ENCODE measurements at regions not wholly inside any gene's neighbourhood (a gene's known extent, or its start where the extent isn't known, plus 50 kb on each side); places are given as distances from the start of the nearest gene placed in this dataset.

GRCh38 chr21:35337573-35337972 lies 288.5 kb upstream of the RUNX1 start:
- intact Hi-C loops (cut with micrococcal nuclease), result no loop called here
- Mint-ChIP-seq H3K9me3 (ENCODE audit: unreplicated experiment) (peaks cover 7% of the 10 kb centered on the region), H3K4me1 (ENCODE audit: insufficient read depth, unreplicated experiment) (no peaks in the 10 kb centered on the region), H3K36me3 (ENCODE audit: insufficient read depth, unreplicated experiment) (no peaks in the 10 kb centered on the region), H3K4me3 (ENCODE audit: unreplicated experiment) (no peak overlapping the region), H3K27me3 (ENCODE audit: insufficient read depth, unreplicated experiment) (no peaks in the 10 kb centered on the region), H3K27ac (ENCODE audit: low read depth, unreplicated experiment) (no peak overlapping the region)
- TF ChIP-seq CTCF (IDR thresholded peaks at IDR 0.05; ENCODE audit: unreplicated experiment), result no peak
- BruUV-seq (replicated peaks), result no TSS peak
- DNase-seq (ENCODE audit: unreplicated experiment), result no peak
- ChIA-PET CTCF (no interaction called here), POLR2A (no interaction called here)

DNA sequence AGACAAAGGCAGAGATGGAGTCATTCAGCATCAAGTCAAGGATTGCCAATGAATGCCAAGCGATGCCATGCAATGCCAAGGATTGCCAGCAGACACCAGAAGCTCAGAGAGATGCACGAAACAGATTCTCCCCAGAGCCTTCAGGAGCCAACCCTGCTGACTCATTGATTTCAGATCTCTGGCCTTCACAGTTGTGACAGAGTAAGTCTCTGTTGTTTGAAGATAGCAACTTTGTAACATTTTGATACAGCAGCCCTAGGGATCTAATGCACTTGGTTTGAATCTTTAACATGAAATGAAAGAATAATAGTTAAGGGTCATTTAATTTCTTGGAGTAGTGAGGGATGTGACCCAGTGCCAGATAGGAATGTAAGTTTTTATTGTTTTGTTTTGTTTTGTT lies 287.4 kb upstream of the RUNX1 start:
- CTCF ChIA-PET, result interaction anchor here (0.7 kb wide), 1 partner anchor 12 kb away, joined by 4 read pairs; no protein-coding TSS in a partner anchor
- peaks cover 7% of the 10 kb centered on the region for H3K9me3 Mint-ChIP-seq (ENCODE audit: unreplicated experiment)
- no peak overlapping the region for H3K27ac Mint-ChIP-seq (ENCODE audit: low read depth, unreplicated experiment)
- no peak for TF ChIP-seq CTCF (IDR thresholded peaks at IDR 0.05; ENCODE audit: unreplicated experiment)
- H3K27me3 Mint-ChIP-seq (ENCODE audit: insufficient read depth, unreplicated experiment), result no peaks in the 10 kb centered on the region
- H3K4me3 Mint-ChIP-seq (ENCODE audit: unreplicated experiment), result no peak overlapping the region
- H3K36me3 Mint-ChIP-seq (ENCODE audit: insufficient read depth, unreplicated experiment), result no peaks in the 10 kb centered on the region
- BruUV-seq (replicated peaks), result no TSS peak
- POLR2A ChIA-PET, result no interaction called here
- DNase-seq (ENCODE audit: unreplicated experiment), result no peak
- intact Hi-C loops (cut with micrococcal nuclease), result no loop called here
- H3K4me1 Mint-ChIP-seq (ENCODE audit: insufficient read depth, unreplicated experiment), result no peaks in the 10 kb centered on the region

DNA sequence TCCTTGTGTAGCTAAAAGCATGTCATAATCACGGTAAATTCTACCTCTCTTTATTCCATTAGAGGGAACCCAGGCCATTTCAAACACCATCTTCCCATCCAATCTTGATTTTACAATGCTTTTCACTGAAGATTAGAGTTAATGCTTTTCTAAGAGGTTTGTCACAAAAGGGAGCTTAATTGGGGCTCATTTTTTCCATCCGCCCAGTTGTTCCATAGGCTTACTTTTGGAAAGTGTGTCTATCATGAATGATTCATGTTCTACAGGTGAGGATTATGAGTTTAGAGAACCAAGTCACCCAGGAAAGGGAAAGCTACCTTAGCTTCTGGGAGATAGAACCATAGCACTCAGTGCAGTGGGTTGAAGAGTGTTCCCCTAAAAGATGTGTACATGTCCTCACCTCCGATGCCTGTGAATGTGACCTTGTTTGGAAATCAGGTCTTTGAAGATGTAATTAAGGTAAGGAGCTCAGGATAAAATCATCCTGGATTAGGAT lies 286.9 kb upstream of the RUNX1 start:
- Mint-ChIP-seq H3K36me3 (ENCODE audit: insufficient read depth, unreplicated experiment) (no peaks in the 10 kb centered on the region), H3K9me3 (ENCODE audit: unreplicated experiment) (peaks cover 7% of the 10 kb centered on the region), H3K4me3 (ENCODE audit: unreplicated experiment) (no peak overlapping the region), H3K27ac (ENCODE audit: low read depth, unreplicated experiment) (no peak overlapping the region), H3K27me3 (ENCODE audit: insufficient read depth, unreplicated experiment) (no peaks in the 10 kb centered on the region), H3K4me1 (ENCODE audit: insufficient read depth, unreplicated experiment) (no peaks in the 10 kb centered on the region)
- ChIA-PET CTCF (no interaction called here), POLR2A (interaction anchor here (0.9 kb wide), 1 partner anchor 25 kb away, joined by 5 read pairs; no protein-coding TSS in a partner anchor)
- intact Hi-C loops (cut with micrococcal nuclease), result no loop called here
- DNase-seq (ENCODE audit: unreplicated experiment), result no peak
- BruUV-seq (replicated peaks), result no TSS peak
- no peak for TF ChIP-seq CTCF (IDR thresholded peaks at IDR 0.05; ENCODE audit: unreplicated experiment)

GRCh38 chr21:35333831-35334618 lies 284.9 kb upstream of the RUNX1 start:
- no TSS peak for BruUV-seq (replicated peaks)
- Mint-ChIP-seq H3K4me3 (ENCODE audit: unreplicated experiment) (no peak overlapping the region), H3K4me1 (ENCODE audit: insufficient read depth, unreplicated experiment) (no peaks in the 10 kb centered on the region), H3K27me3 (ENCODE audit: insufficient read depth, unreplicated experiment) (no peaks in the 10 kb centered on the region), H3K27ac (ENCODE audit: low read depth, unreplicated experiment) (no peak overlapping the region), H3K9me3 (ENCODE audit: unreplicated experiment) (peaks cover 7% of the 10 kb centered on the region), H3K36me3 (ENCODE audit: insufficient read depth, unreplicated experiment) (no peaks in the 10 kb centered on the region)
- ChIA-PET POLR2A (interaction anchor here (0.7 kb wide), 1 partner anchor 23 kb away, joined by 3 read pairs; no protein-coding TSS in a partner anchor), CTCF (no interaction called here)
- DNase-seq (ENCODE audit: unreplicated experiment), result no peak
- intact Hi-C loops (cut with micrococcal nuclease), result no loop called here
- no peak for TF ChIP-seq CTCF (IDR thresholded peaks at IDR 0.05; ENCODE audit: unreplicated experiment)

Measured in MCF 10A (cell line).